CD4-positive, alpha-beta T cell (primary cell): ENCODE measurements at regions not wholly inside any gene's neighbourhood (a gene's known extent, or its start where the extent isn't known, plus 50 kb on each side); places are given as distances from the start of the nearest gene placed in this dataset.

Source experiments
- ATAC-seq: fragments of 200-7000 bp; cut with Tn5 transposase; one replicate; pipeline ENCODE4 v1.10.0; 2022; ENCODE audit warnings: mild to moderate bottlenecking; ENCODE audit not compliant: poor library complexity
- CTCF ChIA-PET: fragments of 350-600 bp; sonication (Branson Sonifier 250); formaldehyde crosslinking; loops from one replicate; lab custom pipeline; 2021; ENCODE audit warnings: antibody characterized with exemption, inconsistent platforms; lab: Charles Lee
- POLR2A ChIA-PET: fragments of 350-600 bp; sonication (Branson Sonifier 250); formaldehyde crosslinking; loops from one replicate; lab custom pipeline; 2021; ENCODE audit warnings: antibody characterized with exemption, inconsistent platforms; lab: Charles Lee
- DNase-seq, 14 experiments: peaks; one replicate each; pipeline ENCODE4 v3.0.0-alpha.2; 2013 to 2020; ENCODE audit warnings: mixed read lengths in 2 of 14
- H3K27ac ChIP-seq, 2 donors: one replicate each; pipeline versions ENCODE4 v1.5.1 to v1.7.0; 2013; ENCODE audit warnings: low read length in 2 of 2, low read depth in 1 of 2, mild to moderate bottlenecking in 1 of 2
- H3K27me3 ChIP-seq, 2 experiments: 1 replicate in 1 of 2; 2 replicates in 1 of 2; pipeline versions ENCODE4 v1.6.1 to v1.7.0; 2013; ENCODE audit warnings: low read length in 2 of 2, control low read depth in 1 of 2, mild to moderate bottlenecking in 1 of 2, moderate library complexity in 1 of 2; ENCODE audit not compliant: insufficient read depth in 2 of 2, control insufficient read depth in 1 of 2
- H3K36me3 ChIP-seq: one replicate; pipeline ENCODE4 v1.6.1; 2013; ENCODE audit warnings: low read length, control low read depth; ENCODE audit not compliant: insufficient read depth
- H3K4me1 ChIP-seq: one replicate; pipeline ENCODE4 v1.6.1; 2013; ENCODE audit warnings: low read length, control low read depth; ENCODE audit not compliant: insufficient read depth
- H3K4me3 ChIP-seq: one replicate; pipeline ENCODE4 v1.5.1; 2013; ENCODE audit warnings: mild to moderate bottlenecking, low read length, moderate library complexity
- H3K9me3 ChIP-seq, 2 experiments: 1 replicate in 1 of 2; 2 replicates in 1 of 2; pipeline versions ENCODE4 v1.6.1 to v1.7.0; 2013; ENCODE audit warnings: low read length in 2 of 2, mild to moderate bottlenecking in 2 of 2, control low read depth in 1 of 2, moderate library complexity in 1 of 2; ENCODE audit not compliant: control insufficient read depth in 1 of 2, insufficient read depth in 1 of 2
- H3K27ac Mint-ChIP-seq: one replicate; pipeline ENCODE4 v1.8.0; 2020; ENCODE audit warnings: mixed read lengths
- H3K27me3 Mint-ChIP-seq: one replicate; pipeline ENCODE4 v1.8.0; 2021; ENCODE audit warnings: mixed read lengths
- H3K36me3 Mint-ChIP-seq: one replicate; pipeline ENCODE4 v1.8.0; 2021; ENCODE audit warnings: low read depth, mixed read lengths
- H3K4me1 Mint-ChIP-seq: one replicate; pipeline ENCODE4 v1.8.0; 2021; ENCODE audit warnings: low read depth, mixed read lengths
- H3K4me3 Mint-ChIP-seq: one replicate; pipeline ENCODE4 v1.8.0; 2020; ENCODE audit warnings: mild to moderate bottlenecking, mixed read lengths
- H3K9me3 Mint-ChIP-seq: one replicate; pipeline ENCODE4 v1.8.0; 2020; ENCODE audit warnings: mixed read lengths
- CTCF ChIP-seq: fragments of 200-600 bp; IDR thresholded peaks from one replicate; pipeline ENCODE4 v1.8.0; 2022; ENCODE audit warnings: antibody characterized with exemption, mild to moderate bottlenecking
- intact Hi-C, 2 experiments: fragments of 100-400 bp; cut with DNase I in 1 of 2; cut with micrococcal nuclease in 1 of 2; formaldehyde crosslinking; loops; one replicate each; pipeline versions ENCODE4 v1.15.1 to v1.9.0; 2023 to 2025; cut with DNase I, micrococcal nuclease

DNA sequence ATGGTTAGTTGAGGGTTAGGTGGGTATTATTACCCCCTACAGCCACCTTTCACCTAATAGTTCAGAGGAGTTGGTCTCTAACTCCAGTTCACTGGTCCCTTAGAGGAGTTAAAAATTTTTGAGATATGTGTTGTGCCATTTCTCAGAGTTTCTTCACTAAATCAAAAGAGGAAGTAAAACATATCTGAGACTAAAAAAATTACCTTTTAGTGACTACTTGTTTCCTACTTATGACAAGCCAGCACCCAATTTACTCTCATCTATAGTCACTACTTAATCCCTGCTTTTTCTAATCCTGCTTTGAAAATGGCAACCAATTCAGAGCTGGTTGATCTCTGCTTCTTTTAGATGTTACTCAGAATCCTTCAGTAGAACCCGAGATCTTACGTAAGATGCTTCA is 1316.8 kb upstream of the B3GALT2 start:
- no peak for DNase-seq
- no peaks in the 10 kb centered on the region for H3K27me3 Mint-ChIP-seq
- H3K9me3 Mint-ChIP-seq = no peaks in the 10 kb centered on the region
- H3K36me3 ChIP-seq = no peaks in the 10 kb centered on the region
- no peak overlapping the region for H3K27ac Mint-ChIP-seq
- H3K4me3 Mint-ChIP-seq = no peak overlapping the region
- H3K27me3 ChIP-seq = no peaks in the 10 kb centered on the region
- H3K4me1 Mint-ChIP-seq = no peaks in the 10 kb centered on the region
- POLR2A ChIA-PET = no interaction called here
- TF ChIP-seq CTCF = no peak
- no peak overlapping the region for H3K4me3 ChIP-seq
- no peaks in the 10 kb centered on the region for H3K4me1 ChIP-seq
- no peak overlapping the region for H3K27ac ChIP-seq
- no peaks in the 10 kb centered on the region for H3K36me3 Mint-ChIP-seq
- ATAC-seq = no peak
- no peaks in the 10 kb centered on the region for H3K9me3 ChIP-seq
- CTCF ChIA-PET = no interaction called here
- intact Hi-C loops = no loop called here

- H3K4me3 Mint-ChIP-seq = no peak overlapping the region
- POLR2A ChIA-PET = no interaction called here
- Histone ChIP-seq H3K4me1 (no peaks in the 10 kb centered on the region), H3K36me3 (no peaks in the 10 kb centered on the region), H3K9me3 (no peaks in the 10 kb centered on the region), H3K27ac (no peak overlapping the region), H3K27me3 (no peaks in the 10 kb centered on the region), H3K4me3 (no peak overlapping the region)
- H3K27ac Mint-ChIP-seq = no peak overlapping the region
- CTCF ChIA-PET = no interaction called here
- H3K9me3 Mint-ChIP-seq = peaks cover 4% of the 10 kb centered on the region
- ATAC-seq (no peak), DNase-seq (no peak)
- H3K36me3 Mint-ChIP-seq = no peaks in the 10 kb centered on the region
- H3K27me3 Mint-ChIP-seq = no peaks in the 10 kb centered on the region
- intact Hi-C loops = no loop called here
- H3K4me1 Mint-ChIP-seq = no peaks in the 10 kb centered on the region
- TF ChIP-seq CTCF = no peak
These were observed 1309.0 kb upstream of the B3GALT2 start for GRCh38 chr1:194495434-194495833.

DNA sequence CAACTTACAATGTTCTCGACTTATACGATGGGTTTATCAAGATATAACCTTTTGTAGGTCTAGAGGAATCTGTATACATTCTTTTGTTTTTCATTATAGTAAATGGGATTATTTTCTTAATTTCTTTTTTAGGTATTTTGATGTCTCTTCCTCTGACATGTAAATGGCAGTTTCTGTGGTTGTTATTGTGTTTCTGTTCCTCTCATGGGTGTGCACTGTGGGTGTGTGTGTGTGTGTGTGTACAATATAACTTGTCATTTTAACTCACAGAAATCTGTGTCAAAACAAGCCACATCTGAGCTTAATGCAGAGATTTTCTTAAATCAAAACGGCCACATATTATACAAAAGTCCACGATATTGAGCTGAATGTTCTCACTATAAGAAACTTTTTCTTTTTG is 1300.8 kb upstream of the B3GALT2 start:
- ATAC-seq = no peak
- Mint-ChIP-seq H3K27me3 (no peaks in the 10 kb centered on the region), H3K9me3 (no peaks in the 10 kb centered on the region), H3K36me3 (no peaks in the 10 kb centered on the region), H3K4me3 (no peak overlapping the region), H3K27ac (no peak overlapping the region), H3K4me1 (no peaks in the 10 kb centered on the region)
- CTCF ChIA-PET = no interaction called here
- intact Hi-C loops = no loop called here
- no peaks in the 10 kb centered on the region for H3K27me3 ChIP-seq
- no peak overlapping the region for H3K27ac ChIP-seq
- no peak for DNase-seq
- no peaks in the 10 kb centered on the region for H3K9me3 ChIP-seq
- TF ChIP-seq CTCF = no peak
- H3K4me1 ChIP-seq = no peaks in the 10 kb centered on the region
- no peaks in the 10 kb centered on the region for H3K36me3 ChIP-seq
- POLR2A ChIA-PET = interaction anchor here (0.6 kb wide), 1 partner anchor 95 kb away, joined by 3 read pairs; no protein-coding TSS in a partner anchor
- H3K4me3 ChIP-seq = no peak overlapping the region
